ENCODE measurements at regions not wholly inside any gene's neighbourhood (a gene's known extent, or its start where the extent isn't known, plus 50 kb on each side); places are given as distances from the start of the nearest gene placed in this dataset.
"Not testable (repeated sequence)": the region's sequence is repeated elsewhere in the genome, so short reads cannot be mapped to it uniquely, and the experiment has no call there.

GRCh38 chr1:146409817-146410441, 181.1 kb upstream of the NOTCH2NLA start:
- TF ChIP-seq, protein P1, sequence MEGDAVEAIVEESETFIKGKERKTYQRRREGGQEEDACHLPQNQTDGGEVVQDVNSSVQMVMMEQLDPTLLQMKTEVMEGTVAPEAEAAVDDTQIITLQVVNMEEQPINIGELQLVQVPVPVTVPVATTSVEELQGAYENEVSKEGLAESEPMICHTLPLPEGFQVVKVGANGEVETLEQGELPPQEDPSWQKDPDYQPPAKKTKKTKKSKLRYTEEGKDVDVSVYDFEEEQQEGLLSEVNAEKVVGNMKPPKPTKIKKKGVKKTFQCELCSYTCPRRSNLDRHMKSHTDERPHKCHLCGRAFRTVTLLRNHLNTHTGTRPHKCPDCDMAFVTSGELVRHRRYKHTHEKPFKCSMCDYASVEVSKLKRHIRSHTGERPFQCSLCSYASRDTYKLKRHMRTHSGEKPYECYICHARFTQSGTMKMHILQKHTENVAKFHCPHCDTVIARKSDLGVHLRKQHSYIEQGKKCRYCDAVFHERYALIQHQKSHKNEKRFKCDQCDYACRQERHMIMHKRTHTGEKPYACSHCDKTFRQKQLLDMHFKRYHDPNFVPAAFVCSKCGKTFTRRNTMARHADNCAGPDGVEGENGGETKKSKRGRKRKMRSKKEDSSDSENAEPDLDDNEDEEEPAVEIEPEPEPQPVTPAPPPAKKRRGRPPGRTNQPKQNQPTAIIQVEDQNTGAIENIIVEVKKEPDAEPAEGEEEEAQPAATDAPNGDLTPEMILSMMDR (conservative IDR thresholded peaks at IDR 0.05; ENCODE audit: low read depth in 2 of 2): not testable (repeated sequence)
- TF ChIP-seq EZH2 (IDR thresholded peaks at IDR 0.05; ENCODE audit: low read depth, unreplicated experiment); JUNB (IDR thresholded peaks at IDR 0.05; ENCODE audit: unreplicated experiment); EZH2phosphoT487 (IDR thresholded peaks at IDR 0.05; ENCODE audit: unreplicated experiment); ZNF114 (CRISPR knock-in tag; IDR thresholded peaks at IDR 0.05); CREB1 (CRISPR knock-in tag; IDR thresholded peaks at IDR 0.05; ENCODE audit: low read depth); ZNF331 (CRISPR knock-in tag; IDR thresholded peaks at IDR 0.05; ENCODE audit: low read depth): not testable (repeated sequence)
- TF ChIP-seq, protein P2, sequence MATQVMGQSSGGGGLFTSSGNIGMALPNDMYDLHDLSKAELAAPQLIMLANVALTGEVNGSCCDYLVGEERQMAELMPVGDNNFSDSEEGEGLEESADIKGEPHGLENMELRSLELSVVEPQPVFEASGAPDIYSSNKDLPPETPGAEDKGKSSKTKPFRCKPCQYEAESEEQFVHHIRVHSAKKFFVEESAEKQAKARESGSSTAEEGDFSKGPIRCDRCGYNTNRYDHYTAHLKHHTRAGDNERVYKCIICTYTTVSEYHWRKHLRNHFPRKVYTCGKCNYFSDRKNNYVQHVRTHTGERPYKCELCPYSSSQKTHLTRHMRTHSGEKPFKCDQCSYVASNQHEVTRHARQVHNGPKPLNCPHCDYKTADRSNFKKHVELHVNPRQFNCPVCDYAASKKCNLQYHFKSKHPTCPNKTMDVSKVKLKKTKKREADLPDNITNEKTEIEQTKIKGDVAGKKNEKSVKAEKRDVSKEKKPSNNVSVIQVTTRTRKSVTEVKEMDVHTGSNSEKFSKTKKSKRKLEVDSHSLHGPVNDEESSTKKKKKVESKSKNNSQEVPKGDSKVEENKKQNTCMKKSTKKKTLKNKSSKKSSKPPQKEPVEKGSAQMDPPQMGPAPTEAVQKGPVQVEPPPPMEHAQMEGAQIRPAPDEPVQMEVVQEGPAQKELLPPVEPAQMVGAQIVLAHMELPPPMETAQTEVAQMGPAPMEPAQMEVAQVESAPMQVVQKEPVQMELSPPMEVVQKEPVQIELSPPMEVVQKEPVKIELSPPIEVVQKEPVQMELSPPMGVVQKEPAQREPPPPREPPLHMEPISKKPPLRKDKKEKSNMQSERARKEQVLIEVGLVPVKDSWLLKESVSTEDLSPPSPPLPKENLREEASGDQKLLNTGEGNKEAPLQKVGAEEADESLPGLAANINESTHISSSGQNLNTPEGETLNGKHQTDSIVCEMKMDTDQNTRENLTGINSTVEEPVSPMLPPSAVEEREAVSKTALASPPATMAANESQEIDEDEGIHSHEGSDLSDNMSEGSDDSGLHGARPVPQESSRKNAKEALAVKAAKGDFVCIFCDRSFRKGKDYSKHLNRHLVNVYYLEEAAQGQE (IDR thresholded peaks at IDR 0.05; ENCODE audit: unreplicated experiment): not testable (repeated sequence)
- peak; percentile 81 for TF ChIP-seq POLR2AphosphoS5 (IDR thresholded peaks at IDR 0.05; ENCODE audit: low read depth)
- TF ChIP-seq, protein P3, sequence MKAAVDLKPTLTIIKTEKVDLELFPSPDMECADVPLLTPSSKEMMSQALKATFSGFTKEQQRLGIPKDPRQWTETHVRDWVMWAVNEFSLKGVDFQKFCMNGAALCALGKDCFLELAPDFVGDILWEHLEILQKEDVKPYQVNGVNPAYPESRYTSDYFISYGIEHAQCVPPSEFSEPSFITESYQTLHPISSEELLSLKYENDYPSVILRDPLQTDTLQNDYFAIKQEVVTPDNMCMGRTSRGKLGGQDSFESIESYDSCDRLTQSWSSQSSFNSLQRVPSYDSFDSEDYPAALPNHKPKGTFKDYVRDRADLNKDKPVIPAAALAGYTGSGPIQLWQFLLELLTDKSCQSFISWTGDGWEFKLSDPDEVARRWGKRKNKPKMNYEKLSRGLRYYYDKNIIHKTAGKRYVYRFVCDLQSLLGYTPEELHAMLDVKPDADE (IDR thresholded peaks at IDR 0.05): not testable (repeated sequence)
